BJ (cell line): ENCODE measurements at regions not wholly inside any gene's neighbourhood (a gene's known extent, or its start where the extent isn't known, plus 50 kb on each side); places are given as distances from the start of the nearest gene placed in this dataset.
"Not testable (repeated sequence)": the region's sequence is repeated elsewhere in the genome, so short reads cannot be mapped to it uniquely, and the experiment has no call there.

Experiments used
- CTCF ChIA-PET: fragments of 350-600 bp; formaldehyde crosslinking; extraction: SDS; loops from one replicate; lab custom pipeline; 2021; ENCODE audit warnings: antibody characterized with exemption, inconsistent platforms; lab: Yijun Ruan, JAX
- POLR2A ChIA-PET: fragments of 300-600 bp; sonication (Branson Sonifier 250); formaldehyde crosslinking; extraction: SDS; loops from one replicate; lab custom pipeline; 2021; ENCODE audit warnings: antibody characterized with exemption; lab: Charles Lee
- DNase-seq: peaks from one replicate; pipeline ENCODE4 v3.0.0-alpha.2; 2011; ENCODE audit warnings: low read depth
- H3K27me3 ChIP-seq: 2 replicates; pipeline ENCODE4 v1.6.0; 2011; ENCODE audit warnings: low read length; ENCODE audit not compliant: control insufficient read depth, insufficient read depth
- H3K36me3 ChIP-seq: 2 replicates; pipeline ENCODE4 v1.5.1; 2011; ENCODE audit warnings: low read length; ENCODE audit not compliant: control insufficient read depth, insufficient read depth
- H3K4me3 ChIP-seq: 2 replicates; pipeline ENCODE4 v1.5.1; 2011; ENCODE audit warnings: low read depth, mild to moderate bottlenecking, control low read depth, low read length
- TF ChIP-seq, protein P1 (sequence below): IDR thresholded peaks from 2 replicates; pipeline ENCODE4 v1.5.1; 2011; ENCODE audit warnings: low read depth, mild to moderate bottlenecking, control low read depth, inconsistent platforms, low read length, moderate library complexity; ENCODE audit not compliant: insufficient read depth

DNA sequence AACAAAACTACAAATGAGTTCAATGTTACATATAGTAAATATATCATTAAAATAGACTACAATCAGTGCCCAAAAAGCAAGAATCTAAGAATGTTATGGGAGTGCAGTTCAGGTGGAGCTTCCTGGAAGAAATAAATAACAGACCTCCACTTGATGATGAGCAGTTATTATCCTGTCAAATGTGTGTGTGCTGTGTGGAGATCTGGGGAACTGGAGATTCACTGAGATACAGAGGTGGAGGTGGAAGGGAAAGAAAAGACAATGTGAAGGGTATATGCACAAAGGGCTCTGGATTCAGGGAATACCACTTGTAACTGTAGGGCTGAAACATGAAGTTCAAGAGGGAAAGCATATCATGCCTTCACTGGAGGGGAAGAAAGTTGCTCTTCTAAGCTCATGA, 331.1 kb downstream of the SEMA3D start:
- Histone ChIP-seq H3K4me3 (no peak overlapping the region), H3K36me3 (no peaks in the 10 kb centered on the region), H3K27me3 (no peaks in the 10 kb centered on the region)
- DNase-seq, result no peak
- TF ChIP-seq, protein P1, sequence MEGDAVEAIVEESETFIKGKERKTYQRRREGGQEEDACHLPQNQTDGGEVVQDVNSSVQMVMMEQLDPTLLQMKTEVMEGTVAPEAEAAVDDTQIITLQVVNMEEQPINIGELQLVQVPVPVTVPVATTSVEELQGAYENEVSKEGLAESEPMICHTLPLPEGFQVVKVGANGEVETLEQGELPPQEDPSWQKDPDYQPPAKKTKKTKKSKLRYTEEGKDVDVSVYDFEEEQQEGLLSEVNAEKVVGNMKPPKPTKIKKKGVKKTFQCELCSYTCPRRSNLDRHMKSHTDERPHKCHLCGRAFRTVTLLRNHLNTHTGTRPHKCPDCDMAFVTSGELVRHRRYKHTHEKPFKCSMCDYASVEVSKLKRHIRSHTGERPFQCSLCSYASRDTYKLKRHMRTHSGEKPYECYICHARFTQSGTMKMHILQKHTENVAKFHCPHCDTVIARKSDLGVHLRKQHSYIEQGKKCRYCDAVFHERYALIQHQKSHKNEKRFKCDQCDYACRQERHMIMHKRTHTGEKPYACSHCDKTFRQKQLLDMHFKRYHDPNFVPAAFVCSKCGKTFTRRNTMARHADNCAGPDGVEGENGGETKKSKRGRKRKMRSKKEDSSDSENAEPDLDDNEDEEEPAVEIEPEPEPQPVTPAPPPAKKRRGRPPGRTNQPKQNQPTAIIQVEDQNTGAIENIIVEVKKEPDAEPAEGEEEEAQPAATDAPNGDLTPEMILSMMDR, result no peak
- ChIA-PET POLR2A (interaction anchor here (0.5 kb wide), 1 partner anchor 12 kb away, joined by 3 read pairs; no protein-coding TSS in a partner anchor), CTCF (no interaction called here)

DNA sequence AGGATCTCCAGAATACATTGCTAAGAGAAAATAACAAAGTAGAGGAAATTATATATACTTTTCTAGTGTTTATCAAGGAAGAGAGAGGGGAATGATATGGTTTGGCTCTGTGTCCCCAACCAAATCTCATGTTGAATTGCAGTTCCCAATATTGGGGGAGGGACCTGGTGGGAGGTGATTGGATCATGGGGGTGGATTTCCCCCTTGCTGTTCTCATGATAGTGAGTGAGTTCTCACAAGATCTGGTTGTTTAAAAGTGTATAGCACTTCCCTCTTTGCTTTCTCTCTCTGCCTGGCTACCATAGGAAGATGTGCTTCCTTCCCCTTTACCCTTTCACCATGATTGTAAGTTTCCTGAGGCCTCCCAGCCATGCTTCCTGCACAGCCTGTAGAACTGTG, 337.9 kb downstream of the SEMA3D start:
- H3K4me3 ChIP-seq, DNase-seq, H3K36me3 ChIP-seq, CTCF ChIA-PET, H3K27me3 ChIP-seq, POLR2A ChIA-PET: not testable (repeated sequence)

DNA sequence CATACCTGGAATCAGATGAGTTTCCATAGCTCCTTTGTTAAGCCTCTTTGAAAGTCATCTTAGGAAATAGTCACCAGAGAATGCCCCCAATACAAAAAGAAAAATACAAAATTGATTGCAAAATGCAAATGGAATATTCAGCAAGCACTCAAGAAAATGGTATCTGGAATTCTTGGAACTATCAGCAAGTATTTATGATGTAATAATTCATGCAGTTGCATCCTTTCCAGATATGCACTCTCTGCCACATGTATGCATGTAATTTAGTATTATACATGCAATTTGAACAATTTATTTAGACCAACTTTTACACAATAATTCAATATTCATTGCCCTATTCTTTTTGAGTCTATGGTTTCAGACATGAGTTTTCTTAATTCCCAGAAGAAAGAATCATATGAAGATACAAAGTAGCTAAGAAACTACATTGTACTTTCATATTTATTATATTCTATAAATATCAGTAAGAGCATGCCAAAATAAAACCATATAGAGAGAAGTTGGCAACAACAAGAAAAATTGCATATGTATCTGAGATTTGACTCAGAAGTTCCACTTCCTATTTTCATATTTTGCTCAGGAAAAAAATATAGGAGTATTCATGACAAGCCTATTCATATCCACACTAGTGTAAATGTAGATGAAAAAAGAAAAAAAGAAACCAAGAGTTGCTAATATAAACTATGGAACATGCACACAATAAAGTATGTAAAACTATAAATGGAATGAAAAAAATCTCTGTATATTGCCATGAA, 338.5 kb downstream of the SEMA3D start:
- TF ChIP-seq, protein P1, result no peak

DNA sequence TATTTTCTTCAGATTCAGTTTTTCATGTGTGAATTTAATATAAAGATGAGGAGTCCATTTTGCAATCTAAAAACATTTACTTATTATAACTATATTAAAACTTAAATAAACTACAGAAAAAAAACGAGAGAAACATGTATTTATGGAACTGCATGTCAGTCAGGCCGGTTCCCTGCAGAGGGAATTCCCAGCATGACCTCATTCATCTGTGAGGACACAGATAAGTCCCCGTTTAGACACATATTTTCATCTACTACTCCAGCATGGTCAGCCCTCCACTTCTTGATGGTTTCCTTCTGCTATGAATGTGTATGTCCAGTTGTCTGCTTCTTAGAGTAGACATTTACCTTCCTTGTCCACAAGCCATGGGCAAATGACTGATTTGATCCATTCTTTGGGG, 339.1 kb downstream of the SEMA3D start:
- DNase-seq, result no peak
- TF ChIP-seq, protein P1, result no peak
- CTCF ChIA-PET, result no interaction called here
- H3K36me3 ChIP-seq, result no peaks in the 10 kb centered on the region
- no peaks in the 10 kb centered on the region for H3K27me3 ChIP-seq
- H3K4me3 ChIP-seq, result no peak overlapping the region
- POLR2A ChIA-PET, result no interaction called here

More for the DNA sequence above, 338.5 kb downstream of the SEMA3D start:
- no peak overlapping the region for H3K4me3 ChIP-seq
- POLR2A ChIA-PET, result no interaction called here
- no peaks in the 10 kb centered on the region for H3K27me3 ChIP-seq
- CTCF ChIA-PET, result no interaction called here
- H3K36me3 ChIP-seq, result no peaks in the 10 kb centered on the region
- peak; percentile 9 for DNase-seq

DNA sequence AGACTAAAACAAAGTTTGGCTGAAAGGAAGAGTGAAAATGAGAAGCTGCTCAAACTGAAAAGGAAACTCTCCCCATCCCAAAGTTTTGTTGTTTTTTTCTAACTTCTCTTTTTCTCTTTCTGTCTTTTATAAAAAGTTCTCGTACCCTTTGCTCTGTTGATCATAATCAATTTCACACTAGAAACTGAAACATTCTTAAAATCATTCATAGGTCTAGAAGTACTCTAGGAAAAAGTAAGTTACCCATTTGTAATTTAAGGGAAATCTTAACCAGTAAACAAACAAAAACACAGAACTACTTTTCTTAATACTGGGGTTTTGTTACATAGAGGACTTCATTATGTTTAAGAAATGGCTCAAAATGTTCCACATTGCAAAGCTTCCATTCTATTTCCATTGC, 339.8 kb downstream of the SEMA3D start:
- CTCF ChIA-PET, result no interaction called here
- POLR2A ChIA-PET, result no interaction called here

More for the DNA sequence above, 339.8 kb downstream of the SEMA3D start:
- Histone ChIP-seq H3K4me3 (no peak overlapping the region), H3K36me3 (no peaks in the 10 kb centered on the region), H3K27me3 (no peaks in the 10 kb centered on the region)
- TF ChIP-seq, protein P1, result no peak
- DNase-seq, result no peak
